H1 (cell line): ENCODE measurements at regions not wholly inside any gene's neighbourhood (a gene's known extent, or its start where the extent isn't known, plus 50 kb on each side); places are given as distances from the start of the nearest gene placed in this dataset.

Experiments used
- CREB1 ChIP-seq: IDR thresholded peaks from 2 replicates; pipeline ENCODE4 v1.6.1; 2012; ENCODE audit warnings: inconsistent platforms
- POLR2AphosphoS5 ChIP-seq: IDR thresholded peaks from 2 replicates; pipeline ENCODE4 v1.6.1; 2011; ENCODE audit warnings: low read depth, low read length
- SAP30 ChIP-seq: fragments of 300-600 bp; sonication (generic); IDR thresholded peaks from 2 replicates; pipeline ENCODE4 v1.7.1; 2012; ENCODE audit warnings: low read length, moderate library complexity, mild to moderate bottlenecking, inconsistent platforms; ENCODE audit not compliant: insufficient read depth, insufficient replicate concordance
- TAF1 ChIP-seq: IDR thresholded peaks from 2 replicates; pipeline ENCODE4 v1.6.1; 2011; ENCODE audit warnings: mild to moderate bottlenecking, low read depth, low read length
- TBP ChIP-seq: IDR thresholded peaks from 2 replicates; pipeline ENCODE4 v1.6.1; 2011; ENCODE audit warnings: low read depth, low read length, improper control_type of control experiment
- TF ChIP-seq, protein P1 (sequence below): fragments of 300-600 bp; sonication (generic); IDR thresholded peaks from 2 replicates; pipeline ENCODE4 v1.7.1; 2012; ENCODE audit warnings: low read length, moderate library complexity, mild to moderate bottlenecking, inconsistent platforms; ENCODE audit not compliant: insufficient replicate concordance
- TF ChIP-seq, protein P2 (sequence below): IDR thresholded peaks from 2 replicates; pipeline ENCODE4 v1.6.1; 2012; ENCODE audit warnings: inconsistent platforms
- TF ChIP-seq, protein P3 (sequence below): IDR thresholded peaks from 2 replicates; pipeline ENCODE4 v1.6.1; 2012; ENCODE audit warnings: inconsistent platforms
- TF ChIP-seq, protein P4 (sequence below): IDR thresholded peaks from 2 replicates; pipeline ENCODE4 v1.6.1; 2011; ENCODE audit warnings: low read length, improper control_type of control experiment

DNA sequence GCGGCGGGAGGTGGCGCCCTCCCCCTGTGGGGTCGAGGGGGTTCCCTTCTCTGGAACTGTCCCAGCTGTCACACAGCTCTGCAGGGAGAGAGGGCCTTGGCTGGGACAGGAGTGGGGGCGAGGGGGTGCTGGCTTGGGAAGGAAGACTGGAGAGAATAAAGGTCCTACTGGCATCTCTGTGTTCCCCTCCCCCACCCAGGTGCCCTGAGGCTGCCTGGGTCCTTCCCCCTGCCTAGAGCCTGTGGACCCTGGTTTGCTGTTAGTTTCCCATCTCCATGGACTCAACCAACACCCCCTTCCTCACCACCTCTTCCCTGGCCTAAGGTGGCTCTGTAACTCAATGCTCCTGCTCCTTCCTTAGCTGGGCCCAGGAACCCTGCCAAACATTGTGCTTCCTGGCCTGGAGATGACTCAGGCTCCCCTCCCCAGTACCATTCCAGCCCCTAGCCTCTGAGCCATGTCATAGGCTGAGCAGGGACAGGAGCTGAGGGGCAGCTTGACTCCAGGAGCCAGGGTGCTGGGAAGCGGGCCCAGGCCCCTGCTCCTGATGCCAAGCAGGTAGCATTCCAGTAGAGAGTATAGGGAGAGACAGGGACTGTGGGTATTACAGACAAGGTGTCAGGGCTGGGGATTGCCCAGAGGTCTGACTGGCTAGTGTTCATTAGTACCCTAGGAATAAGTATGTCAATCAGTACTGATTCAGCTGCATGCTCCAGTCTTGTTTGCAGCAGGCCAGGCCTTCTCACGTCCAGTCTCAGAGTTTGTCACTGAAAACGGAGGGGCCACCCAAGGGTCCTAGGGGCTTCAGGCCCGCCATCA, 100.7 kb downstream of the EFNB1 start (continued):
- TF ChIP-seq, protein P1, sequence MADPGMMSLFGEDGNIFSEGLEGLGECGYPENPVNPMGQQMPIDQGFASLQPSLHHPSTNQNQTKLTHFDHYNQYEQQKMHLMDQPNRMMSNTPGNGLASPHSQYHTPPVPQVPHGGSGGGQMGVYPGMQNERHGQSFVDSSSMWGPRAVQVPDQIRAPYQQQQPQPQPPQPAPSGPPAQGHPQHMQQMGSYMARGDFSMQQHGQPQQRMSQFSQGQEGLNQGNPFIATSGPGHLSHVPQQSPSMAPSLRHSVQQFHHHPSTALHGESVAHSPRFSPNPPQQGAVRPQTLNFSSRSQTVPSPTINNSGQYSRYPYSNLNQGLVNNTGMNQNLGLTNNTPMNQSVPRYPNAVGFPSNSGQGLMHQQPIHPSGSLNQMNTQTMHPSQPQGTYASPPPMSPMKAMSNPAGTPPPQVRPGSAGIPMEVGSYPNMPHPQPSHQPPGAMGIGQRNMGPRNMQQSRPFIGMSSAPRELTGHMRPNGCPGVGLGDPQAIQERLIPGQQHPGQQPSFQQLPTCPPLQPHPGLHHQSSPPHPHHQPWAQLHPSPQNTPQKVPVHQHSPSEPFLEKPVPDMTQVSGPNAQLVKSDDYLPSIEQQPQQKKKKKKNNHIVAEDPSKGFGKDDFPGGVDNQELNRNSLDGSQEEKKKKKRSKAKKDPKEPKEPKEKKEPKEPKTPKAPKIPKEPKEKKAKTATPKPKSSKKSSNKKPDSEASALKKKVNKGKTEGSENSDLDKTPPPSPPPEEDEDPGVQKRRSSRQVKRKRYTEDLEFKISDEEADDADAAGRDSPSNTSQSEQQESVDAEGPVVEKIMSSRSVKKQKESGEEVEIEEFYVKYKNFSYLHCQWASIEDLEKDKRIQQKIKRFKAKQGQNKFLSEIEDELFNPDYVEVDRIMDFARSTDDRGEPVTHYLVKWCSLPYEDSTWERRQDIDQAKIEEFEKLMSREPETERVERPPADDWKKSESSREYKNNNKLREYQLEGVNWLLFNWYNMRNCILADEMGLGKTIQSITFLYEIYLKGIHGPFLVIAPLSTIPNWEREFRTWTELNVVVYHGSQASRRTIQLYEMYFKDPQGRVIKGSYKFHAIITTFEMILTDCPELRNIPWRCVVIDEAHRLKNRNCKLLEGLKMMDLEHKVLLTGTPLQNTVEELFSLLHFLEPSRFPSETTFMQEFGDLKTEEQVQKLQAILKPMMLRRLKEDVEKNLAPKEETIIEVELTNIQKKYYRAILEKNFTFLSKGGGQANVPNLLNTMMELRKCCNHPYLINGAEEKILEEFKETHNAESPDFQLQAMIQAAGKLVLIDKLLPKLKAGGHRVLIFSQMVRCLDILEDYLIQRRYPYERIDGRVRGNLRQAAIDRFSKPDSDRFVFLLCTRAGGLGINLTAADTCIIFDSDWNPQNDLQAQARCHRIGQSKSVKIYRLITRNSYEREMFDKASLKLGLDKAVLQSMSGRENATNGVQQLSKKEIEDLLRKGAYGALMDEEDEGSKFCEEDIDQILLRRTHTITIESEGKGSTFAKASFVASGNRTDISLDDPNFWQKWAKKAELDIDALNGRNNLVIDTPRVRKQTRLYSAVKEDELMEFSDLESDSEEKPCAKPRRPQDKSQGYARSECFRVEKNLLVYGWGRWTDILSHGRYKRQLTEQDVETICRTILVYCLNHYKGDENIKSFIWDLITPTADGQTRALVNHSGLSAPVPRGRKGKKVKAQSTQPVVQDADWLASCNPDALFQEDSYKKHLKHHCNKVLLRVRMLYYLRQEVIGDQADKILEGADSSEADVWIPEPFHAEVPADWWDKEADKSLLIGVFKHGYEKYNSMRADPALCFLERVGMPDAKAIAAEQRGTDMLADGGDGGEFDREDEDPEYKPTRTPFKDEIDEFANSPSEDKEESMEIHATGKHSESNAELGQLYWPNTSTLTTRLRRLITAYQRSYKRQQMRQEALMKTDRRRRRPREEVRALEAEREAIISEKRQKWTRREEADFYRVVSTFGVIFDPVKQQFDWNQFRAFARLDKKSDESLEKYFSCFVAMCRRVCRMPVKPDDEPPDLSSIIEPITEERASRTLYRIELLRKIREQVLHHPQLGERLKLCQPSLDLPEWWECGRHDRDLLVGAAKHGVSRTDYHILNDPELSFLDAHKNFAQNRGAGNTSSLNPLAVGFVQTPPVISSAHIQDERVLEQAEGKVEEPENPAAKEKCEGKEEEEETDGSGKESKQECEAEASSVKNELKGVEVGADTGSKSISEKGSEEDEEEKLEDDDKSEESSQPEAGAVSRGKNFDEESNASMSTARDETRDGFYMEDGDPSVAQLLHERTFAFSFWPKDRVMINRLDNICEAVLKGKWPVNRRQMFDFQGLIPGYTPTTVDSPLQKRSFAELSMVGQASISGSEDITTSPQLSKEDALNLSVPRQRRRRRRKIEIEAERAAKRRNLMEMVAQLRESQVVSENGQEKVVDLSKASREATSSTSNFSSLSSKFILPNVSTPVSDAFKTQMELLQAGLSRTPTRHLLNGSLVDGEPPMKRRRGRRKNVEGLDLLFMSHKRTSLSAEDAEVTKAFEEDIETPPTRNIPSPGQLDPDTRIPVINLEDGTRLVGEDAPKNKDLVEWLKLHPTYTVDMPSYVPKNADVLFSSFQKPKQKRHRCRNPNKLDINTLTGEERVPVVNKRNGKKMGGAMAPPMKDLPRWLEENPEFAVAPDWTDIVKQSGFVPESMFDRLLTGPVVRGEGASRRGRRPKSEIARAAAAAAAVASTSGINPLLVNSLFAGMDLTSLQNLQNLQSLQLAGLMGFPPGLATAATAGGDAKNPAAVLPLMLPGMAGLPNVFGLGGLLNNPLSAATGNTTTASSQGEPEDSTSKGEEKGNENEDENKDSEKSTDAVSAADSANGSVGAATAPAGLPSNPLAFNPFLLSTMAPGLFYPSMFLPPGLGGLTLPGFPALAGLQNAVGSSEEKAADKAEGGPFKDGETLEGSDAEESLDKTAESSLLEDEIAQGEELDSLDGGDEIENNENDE: no peak
- TF ChIP-seq, protein P2, sequence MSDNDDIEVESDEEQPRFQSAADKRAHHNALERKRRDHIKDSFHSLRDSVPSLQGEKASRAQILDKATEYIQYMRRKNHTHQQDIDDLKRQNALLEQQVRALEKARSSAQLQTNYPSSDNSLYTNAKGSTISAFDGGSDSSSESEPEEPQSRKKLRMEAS: no peak
- TF ChIP-seq, protein P3, sequence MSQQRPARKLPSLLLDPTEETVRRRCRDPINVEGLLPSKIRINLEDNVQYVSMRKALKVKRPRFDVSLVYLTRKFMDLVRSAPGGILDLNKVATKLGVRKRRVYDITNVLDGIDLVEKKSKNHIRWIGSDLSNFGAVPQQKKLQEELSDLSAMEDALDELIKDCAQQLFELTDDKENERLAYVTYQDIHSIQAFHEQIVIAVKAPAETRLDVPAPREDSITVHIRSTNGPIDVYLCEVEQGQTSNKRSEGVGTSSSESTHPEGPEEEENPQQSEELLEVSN: no peak
- no peak for TF ChIP-seq TAF1
- TF ChIP-seq, protein P4, sequence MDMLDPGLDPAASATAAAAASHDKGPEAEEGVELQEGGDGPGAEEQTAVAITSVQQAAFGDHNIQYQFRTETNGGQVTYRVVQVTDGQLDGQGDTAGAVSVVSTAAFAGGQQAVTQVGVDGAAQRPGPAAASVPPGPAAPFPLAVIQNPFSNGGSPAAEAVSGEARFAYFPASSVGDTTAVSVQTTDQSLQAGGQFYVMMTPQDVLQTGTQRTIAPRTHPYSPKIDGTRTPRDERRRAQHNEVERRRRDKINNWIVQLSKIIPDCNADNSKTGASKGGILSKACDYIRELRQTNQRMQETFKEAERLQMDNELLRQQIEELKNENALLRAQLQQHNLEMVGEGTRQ: no peak
- no peak for TF ChIP-seq POLR2AphosphoS5
- no peak for TF ChIP-seq CREB1
- no peak for TF ChIP-seq TBP
- TF ChIP-seq SAP30: no peak
